HPDE6-E6E7 (cell line): ENCODE measurements at regions not wholly inside any gene's neighbourhood (a gene's known extent, or its start where the extent isn't known, plus 50 kb on each side); places are given as distances from the start of the nearest gene placed in this dataset.
"Not testable (repeated sequence)": the region's sequence is repeated elsewhere in the genome, so short reads cannot be mapped to it uniquely, and the experiment has no call there.

Source experiments
- DNase-seq: peaks from one replicate; pipeline ENCODE4 v3.0.0; 2011; ENCODE audit warnings: missing footprints; ENCODE audit errors: extremely low spot score

DNA sequence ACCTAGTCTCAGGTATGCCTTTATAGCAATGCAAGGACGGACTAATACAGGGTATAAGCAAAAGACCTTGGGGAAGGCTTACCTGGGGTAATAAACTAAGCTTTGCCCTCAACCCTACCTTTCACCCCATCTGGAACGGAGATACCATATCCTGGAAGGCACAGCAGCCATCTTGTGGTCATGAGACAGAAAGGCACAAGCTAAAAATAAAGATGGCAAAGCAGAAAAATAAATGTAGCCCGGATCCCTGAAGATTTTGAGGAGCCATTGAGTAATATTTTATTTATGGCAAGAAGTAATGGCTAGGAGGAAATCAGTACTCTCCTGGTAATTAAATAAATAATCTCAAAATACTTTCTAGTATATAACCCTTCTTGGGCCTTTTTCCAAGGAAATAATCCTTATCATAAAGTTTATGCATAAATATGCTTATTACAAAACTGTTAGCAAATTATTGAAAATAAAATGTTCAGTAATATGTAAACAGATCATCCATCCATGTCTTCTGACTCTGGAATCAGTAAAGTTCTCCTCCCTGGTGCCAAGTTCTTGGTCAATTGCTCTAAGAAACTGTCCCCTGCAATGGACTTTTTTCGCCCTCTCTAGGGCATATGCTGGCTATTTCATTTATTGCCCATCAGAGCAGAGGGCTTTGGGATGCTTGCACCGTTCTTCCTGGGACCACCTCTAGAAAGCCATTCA is 198.7 kb downstream of the SPP2 start:
- no peak for DNase-seq

DNA sequence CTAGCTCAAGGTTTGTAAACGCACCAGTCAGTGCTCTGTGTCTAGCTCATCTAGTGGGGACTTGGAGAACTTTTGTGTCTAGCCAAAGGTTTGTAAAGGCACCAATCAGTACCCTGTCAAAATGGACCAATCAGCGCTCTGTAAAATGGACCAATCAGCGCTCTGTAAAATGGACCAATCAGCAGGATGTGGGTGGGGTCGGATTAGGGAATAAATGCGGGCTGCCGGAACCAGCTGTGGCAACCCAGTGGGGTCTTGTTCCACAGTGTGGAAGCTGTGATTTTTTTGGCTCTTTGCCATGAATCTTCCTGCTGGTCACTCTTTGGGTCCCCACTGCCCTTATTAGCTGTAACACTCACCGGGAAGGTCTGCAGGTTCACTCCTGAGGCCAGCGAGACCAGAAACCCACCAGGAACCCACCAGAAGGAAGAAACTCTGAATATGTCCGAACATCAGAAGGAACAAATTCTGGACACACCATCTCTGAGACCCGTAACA is 197.8 kb downstream of the SPP2 start:
- not testable (repeated sequence) for DNase-seq

DNA sequence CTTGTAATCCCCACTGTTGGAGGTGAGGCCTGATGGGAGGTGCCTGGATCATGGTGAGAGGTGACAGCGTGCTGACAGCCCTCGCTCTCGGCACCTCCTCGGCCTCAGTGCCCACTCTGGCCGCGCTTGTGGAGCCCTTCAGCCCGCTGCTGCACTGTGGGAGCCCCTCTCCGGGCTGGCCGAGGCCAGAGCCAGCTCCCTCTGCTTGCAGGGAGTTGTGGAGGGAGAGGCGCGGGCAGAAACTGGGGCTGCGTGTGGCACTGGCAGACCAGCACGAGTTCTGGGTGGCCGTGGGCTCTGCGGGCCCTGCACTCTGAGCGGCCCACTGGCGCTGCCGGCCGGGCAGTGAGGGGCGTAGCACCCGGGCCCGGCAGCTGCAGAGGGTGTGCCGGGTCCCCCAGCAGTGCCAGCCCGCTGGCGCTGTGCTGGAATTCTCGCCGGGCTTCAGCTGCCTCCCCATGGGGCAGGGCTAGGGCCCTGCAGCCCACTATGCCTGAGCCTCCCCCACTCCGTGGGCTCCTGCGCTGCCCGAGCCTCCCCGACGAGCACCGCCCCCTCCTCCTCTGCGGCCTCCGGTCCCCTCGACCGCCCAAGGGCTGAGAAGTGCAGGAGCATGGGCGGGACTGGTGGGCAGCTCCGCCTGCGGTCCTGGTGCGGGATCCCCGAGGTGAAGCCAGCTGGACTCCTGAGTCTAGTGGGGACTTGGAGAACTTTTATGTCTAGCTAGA is 197.1 kb downstream of the SPP2 start:
- no peak for DNase-seq

DNA sequence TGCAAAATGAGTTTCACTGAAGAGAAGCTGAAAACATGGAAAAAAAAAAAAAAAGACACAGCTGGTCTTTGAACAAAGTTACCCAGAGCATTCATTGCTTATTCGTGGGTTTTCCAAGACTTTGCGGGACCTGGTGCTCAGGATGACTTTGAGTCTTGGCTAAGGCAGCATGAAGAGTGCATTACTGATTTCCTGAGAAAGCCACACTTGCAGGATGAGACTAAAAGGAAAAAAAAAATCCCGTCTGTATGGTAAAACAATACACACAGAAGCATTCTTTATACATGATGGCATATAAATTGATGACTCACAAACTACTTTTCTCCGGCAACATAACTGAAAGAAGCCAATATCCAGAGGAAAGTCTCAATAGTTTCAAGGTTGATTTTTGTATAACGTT is 195.4 kb downstream of the SPP2 start:
- peak; percentile 58 for DNase-seq

DNA sequence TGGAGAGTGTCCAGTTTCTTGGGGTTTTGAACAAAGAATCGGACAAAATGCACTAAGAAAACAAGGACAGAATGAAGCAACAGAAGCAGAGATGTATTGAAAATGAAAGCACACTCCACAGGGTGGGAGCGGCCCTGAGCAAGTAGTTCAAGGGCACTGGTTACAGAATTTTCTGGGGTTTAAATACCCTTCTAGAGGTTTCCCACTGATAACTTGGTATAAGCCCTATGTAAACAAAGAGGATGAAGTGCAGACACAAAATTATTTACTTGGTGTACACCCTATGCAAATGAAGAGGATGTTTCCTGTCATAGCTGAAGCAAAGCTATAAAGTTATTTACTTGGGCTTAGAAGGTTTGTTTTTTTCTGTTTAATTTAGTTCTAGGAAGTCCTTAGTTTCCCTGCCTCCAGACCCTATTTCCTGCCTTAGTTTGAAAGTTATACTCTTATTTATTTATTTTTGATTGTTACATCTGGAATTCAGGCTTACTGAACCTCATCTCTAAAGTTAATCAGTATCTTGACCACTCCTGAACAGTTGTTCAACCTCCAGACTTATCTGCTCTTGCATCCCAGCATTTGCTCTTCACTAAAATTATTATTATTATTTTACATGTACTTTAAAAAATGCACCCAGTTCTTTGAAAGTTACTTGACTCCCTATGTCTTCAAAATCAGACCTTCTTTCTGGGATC is 193.5 kb downstream of the SPP2 start:
- DNase-seq = no peak

DNA sequence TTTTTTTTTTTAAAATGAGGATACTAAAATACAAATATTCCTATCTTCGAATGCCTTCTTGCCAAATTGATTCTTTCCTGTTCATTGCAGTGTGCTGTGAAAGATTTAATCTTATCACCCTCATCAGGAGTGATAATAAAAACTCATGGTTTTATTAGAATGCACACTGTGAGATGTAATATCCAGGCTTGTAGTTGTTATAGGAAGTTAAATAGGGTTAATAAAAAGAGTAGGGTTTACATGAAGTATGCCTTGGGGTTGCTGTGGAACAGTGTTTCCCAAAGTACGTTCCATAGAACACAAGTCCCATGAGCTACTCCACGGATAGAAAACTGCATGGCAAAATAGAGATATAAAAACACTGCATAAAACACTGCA is 191.9 kb downstream of the SPP2 start:
- no peak for DNase-seq

DNA sequence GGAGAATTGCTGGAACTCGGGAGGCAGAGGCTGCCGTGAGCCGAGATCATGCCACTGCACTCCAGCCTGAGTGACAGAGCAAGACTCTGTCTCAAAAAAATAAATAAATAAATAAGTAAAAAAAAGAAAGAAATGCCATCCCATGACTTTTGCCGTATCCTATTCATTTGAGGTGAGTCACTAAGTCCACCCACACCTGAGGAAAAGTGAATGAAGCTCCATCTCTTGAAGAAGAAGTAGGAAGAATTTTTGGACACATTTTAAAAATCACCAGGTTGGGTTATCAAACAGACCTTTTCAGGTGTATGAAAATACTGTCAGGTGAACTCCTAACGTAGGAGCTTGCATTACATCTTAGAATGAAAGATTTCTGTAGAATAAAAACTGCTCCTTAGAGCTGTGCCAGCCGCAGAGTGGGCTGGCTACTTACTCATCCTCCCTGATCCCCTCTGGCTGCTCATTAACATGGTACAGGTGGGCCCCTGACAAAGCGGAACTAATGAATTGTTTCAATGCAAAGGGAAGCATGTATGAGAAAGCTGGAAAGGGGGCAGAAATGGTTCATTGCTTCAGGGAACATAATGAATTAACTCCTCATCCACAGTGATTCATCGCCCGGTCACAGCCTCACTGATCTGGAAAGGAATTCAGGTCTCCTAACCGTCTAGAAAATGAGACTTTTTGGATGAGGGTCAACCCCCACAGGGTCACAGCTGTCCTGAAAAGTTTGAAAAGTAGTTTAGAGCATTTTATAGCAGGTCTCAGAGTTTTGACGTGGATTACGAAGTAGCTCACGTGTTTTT is 191.4 kb downstream of the SPP2 start:
- peak; percentile 56 for DNase-seq

DNA sequence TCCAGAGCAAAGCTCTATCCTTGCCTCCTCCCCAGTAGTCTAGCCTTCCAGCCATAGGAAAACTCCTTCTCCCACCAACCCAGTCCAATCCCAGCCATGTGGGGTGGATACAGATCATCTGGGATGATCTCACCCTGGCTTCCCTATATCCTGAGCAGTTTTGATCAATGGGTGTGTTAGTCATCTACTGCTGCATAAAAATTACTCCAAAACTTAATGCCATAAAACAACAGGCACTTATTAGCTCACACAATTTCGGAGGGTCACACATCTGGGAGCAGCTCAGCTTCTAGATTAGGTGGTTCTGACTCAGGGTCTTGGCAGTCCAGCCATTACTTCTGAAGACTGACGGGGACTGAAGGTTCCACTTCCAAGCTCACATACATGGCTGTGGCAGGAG is 190.4 kb downstream of the SPP2 start:
- DNase-seq = no peak

DNA sequence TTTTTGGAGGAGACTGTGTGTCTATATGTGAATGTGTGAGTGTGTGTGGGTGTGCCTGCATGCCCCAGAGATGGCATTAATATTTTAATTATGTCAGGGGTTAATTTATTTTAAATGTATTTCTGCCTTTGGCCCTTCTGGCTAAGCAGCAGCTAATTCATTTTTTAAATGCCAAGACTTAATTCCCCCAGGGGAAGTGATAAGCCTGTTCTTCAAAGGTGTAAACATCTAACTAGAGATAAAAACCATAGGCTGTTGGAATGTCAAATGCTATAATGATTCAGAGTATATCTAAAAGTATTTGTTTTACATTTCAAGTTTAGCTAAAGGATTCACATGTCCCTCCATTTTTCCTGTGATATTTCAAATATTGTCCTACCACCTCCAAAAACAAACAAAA is 184.7 kb downstream of the SPP2 start:
- no peak for DNase-seq

DNA sequence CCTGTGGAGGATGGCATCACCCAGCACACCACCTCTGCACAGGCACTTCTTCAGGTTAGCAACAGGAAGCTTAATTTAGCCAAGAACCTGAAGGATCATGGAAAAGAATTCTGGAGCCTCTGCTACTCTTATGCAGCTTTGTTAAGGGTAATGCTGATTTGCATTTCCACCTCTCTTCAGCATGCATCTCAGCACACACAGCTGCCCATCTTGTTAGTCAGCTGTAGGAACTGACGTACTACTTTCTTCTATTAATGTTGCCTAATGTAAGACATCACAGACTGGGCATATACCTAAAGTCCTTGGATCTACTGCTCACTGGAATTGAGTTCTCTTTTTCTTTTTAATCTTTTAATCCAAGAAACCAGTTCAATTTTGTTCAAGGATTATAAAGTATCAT is 181.0 kb downstream of the SPP2 start:
- no peak for DNase-seq

DNA sequence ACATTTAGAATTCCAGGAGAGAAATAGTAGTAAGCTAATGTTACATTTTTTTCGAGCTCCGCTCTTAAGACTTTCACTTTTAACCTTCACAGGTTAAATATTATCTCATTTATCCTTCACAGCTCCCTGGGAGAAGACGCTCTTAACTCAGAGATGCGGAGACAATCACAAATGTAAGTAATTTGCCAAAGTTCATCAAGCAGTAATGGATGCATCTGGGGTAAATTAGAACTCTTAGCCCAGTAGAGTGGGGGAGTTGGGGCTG is 168.5 kb downstream of the SPP2 start:
- DNase-seq = no peak

DNA sequence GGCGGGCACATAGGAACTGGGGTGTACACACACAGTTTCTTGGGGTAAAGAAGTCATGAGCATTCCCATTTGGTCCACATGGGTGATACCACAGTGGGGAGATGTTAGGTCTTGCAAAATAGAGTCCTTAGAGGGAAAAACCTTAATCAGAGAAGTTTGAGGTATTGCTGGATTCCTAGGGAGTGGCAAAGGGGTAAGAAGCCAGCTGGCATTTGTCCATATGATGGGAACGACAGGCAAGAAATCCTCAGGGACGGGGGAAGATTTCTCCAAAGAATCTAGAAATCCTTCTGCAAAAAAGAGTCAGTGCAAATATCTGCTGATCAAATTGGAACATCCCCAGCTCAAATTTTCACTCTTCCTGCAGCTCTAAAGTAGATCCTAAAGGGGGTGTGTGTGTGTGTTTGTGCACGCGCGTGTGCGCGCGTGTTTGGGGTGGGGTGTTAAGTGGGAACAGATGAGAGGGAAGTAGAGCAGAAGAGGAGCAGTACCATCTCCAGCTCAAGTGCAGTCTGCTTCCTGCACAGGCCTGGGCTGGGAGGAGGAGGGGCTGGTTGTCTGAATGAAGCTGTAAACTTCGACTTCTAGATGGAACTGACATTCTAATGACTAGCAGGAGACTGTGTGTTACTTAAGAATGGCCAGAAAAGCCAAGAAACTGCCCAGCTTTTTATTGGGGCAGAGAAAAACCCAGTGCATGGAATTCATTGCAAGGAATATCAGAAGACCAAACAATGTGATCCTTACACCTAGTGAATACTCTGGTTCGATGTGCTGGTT is 168.0 kb downstream of the SPP2 start:
- no peak for DNase-seq

DNA sequence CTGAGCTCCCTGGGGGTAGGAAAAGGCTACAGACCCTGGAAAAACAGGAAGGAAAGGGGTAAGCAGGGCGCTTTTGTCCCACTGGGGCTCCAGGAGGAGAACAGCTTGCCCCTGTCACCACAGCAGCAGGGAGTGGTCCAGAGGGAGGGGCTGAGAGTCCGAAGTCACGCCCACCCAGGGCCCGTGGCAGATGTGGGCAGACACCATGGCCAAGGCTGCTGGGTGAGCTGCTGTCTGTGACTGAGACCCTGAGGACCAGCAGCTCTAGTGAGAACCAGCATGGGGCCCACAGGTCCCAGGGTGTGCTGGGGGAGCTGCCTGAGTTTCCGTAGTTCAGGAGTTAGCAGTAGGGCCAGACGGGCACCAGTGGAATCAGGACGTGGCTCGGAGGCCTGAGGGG is 162.0 kb downstream of the SPP2 start:
- no peak for DNase-seq

DNA sequence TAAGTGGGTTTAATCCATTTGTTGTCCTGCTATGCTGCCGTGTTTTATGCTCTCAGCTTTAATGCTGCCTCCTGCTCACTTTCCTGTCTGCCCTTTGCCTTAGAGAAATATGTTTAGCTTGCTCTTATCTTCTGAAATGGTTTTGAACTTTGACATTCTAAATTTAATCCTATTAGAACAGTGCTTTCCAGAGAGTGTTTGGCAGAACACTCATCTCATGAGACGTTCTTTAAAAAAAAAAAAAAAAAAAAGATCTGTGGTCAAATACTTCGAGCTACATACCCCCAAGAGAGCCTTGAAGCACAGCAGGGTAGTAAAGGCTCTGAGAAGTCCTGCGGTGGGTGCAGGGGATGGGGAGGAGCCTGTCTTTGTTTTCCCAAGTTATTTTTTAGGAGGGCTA is 161.3 kb downstream of the SPP2 start:
- no peak for DNase-seq

DNA sequence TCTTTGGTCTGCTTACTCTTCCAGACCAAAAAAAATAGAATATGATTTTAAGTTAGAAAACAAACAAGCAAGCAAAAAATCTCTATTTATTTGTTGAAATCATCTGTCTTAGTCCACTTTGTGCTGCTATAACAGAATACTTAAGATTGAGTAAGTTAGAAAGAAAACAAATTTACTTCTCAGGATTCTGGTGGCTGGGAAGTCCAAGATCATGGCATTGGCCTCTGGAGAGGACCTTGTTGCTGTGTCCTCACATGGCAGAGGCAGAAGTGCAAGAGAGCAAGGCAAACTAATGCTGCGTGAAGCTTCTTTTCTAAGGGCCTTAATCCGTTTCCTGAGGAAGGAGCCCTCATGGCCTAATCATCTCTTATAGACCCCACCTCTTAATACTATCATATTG is 156.2 kb downstream of the SPP2 start:
- DNase-seq = no peak

DNA sequence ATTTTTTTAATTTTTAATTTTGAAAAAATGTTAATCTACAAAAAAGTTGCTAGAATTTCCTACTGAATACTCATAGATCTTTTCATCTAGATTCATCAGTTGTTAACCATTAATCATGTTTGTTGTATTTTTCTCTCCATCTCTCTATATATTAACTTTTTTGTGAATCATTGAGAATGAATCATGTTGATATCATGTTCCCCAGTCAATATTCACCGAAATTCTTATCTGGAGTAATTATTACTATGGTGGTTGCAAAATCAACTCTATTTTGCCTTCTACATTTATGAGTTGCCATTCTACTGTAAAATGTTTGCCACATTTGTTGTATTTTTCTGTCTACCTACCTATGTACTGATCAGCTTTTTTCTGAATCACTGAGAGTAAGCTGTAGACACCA is 154.0 kb downstream of the SPP2 start:
- DNase-seq = no peak

DNA sequence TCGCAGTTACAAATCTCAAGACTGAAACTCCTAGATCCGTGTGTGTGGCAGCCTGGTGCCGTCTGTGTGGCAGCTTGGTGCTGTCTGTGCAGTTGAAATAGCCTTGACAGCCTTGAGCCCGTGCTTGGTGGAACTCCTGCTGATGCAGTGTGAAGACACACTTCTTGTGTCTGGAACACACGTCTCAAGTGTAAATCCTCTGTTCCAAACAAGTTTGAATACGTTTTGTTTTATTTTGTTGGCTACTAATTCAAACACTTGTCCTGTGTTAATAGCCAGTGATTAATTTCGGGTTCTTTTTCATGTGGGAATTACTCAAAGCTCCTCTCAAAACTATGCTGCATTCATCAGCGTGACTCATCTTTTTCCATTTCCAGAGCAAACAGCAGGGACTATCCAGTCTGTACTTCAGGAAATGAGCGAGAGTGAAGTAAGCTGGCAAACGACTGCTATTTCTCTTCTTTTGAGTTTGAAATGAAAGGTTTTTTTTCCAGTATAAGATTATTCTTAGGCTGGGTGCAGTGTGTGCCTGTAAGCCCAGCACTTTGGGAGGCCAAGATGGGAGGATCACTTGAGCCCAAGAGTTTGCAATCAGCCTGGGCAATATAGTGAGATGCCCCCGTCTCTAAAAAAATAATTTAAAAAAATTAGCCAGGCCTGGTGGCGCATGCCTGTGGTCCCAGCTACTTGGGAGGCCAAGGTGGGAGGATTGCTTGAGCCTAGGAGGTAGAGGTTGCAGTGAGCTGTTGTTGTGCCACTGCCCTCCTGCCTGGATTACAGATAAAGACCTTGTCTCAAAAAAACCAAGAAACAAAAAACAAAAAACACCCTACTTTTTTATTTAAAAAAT is 152.9 kb downstream of the SPP2 start:
- DNase-seq = peak; percentile 78

DNA sequence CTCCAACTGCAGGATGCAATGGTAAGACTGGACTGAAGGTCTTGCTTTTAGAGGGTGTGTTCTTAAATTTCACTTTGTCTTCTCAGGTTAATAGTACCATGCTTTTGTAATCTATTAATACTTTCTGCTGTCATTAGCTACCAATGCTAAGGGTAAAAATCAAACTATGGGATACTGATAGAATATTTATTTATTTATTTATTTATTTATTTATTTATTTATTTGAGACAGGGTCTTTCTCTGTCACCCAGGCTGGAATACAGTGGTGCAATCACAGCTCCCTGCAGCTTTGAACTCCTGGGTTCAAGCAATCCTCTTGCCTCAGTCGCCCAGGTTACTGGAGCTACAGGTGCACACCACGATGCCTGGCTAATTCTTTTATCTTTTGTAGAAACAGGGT is 152.1 kb downstream of the SPP2 start:
- no peak for DNase-seq

DNA sequence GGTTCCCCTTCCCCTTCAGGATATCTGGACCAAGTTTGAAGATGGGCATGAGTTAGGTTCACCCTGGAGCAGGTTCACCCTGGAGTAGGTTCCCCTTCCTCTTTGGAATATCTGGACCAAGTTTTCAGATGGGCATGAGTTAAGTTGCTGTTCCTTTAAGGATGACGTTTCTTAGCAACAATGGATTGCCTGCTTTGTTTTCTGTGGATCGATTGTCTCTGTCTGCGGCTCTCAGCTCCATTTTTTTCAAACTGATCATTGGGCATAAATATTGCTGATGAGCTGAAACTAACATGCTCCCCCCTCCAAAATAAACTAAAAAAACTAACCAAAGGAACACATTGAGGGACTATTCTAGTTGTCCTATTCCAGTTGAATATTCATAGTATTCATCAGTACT is 149.5 kb downstream of the SPP2 start:
- DNase-seq = no peak

DNA sequence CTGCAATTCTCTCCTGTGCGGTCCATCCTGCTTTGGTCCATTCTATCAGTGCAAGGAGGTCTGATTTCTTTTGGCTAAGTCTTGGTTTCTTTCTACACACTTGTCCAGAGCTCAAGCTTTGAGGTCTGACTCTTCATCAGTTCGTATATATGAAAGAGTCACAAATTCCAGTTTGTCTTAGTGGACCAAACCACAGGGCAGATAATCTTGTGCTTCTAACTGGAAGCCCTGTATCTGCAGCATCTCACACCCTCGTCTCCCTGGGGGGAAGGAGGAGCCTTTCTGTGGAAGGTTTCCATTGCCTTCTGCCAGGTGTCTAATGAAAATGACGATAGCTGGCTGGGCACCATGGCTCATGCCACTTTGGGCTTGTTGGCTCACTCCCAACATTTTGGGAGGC is 148.5 kb downstream of the SPP2 start:
- no peak for DNase-seq

DNA sequence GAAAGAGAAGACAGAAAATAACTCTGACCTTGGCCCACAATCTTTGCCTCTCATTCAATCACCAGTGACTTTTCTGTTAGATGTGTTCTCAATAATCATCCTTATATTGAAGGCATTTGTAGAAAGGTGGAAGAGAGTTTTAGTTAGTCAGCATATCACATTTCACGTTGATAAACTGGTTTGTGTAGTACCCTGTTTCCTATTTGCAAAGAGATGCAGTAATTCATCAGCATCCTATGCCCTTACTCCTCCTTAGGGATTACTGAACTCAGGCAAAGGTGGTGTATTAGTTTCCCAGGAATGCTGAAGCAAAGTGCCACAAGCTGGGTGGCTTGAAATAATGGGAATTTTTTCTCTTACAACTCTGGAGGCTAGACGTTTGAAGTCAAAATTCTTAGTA is 145.0 kb downstream of the SPP2 start:
- DNase-seq = peak; percentile 55
